ENCODE measurements at regions not wholly inside any gene's neighbourhood (a gene's known extent, or its start where the extent isn't known, plus 50 kb on each side); places are given as distances from the start of the nearest gene placed in this dataset.

- H3K23me2 ChIP-seq (ENCODE audit: insufficient read length, low read depth, low read length, poor library complexity, severe bottlenecking) = no peaks in the 10 kb centered on the region
- no peak overlapping the region for H2BK15ac ChIP-seq (ENCODE audit: low read depth, low read length)
- no peak overlapping the region for H4K91ac ChIP-seq (ENCODE audit: insufficient read length, low read depth, low read length)
- no peak overlapping the region for H2BK12ac ChIP-seq (ENCODE audit: insufficient read length, low read depth, low read length)
- H3K27ac Mint-ChIP-seq = no peak overlapping the region
- no peaks in the 10 kb centered on the region for H3K9me3 ChIP-seq (ENCODE audit: control insufficient read depth, low read depth, low read length)
- H2AK5ac ChIP-seq (ENCODE audit: insufficient read length, low read length) = no peak overlapping the region
- H3T11ph ChIP-seq (ENCODE audit: low read length) = no peak overlapping the region
- H3K4me2 ChIP-seq (ENCODE audit: insufficient read depth, insufficient read length, low read length) = no peak overlapping the region
- H3K36me3 Mint-ChIP-seq (ENCODE audit: insufficient read depth in 1 of 3, low read depth in 3 of 3) = peaks cover 0 to 5% (median 2%) of the 10 kb centered on the region in 3 experiments; a peak in 2 of 7 replicates
- H3K27me3 ChIP-seq (ENCODE audit: insufficient read depth, low read length) = no peaks in the 10 kb centered on the region; the same call in 1 of the 2 replicates
- H4K8ac ChIP-seq (replicated peaks; ENCODE audit: insufficient read length, low read depth, low read length) = no peak overlapping the region
- TF ChIP-seq CTCF (conservative IDR thresholded peaks at IDR 0.05) = no peak
- H4K20me1 ChIP-seq (ENCODE audit: control insufficient read depth, insufficient read depth, insufficient read length) = no peaks in the 10 kb centered on the region
- H3K27me3 Mint-ChIP-seq (ENCODE audit: low read depth) = peaks cover 2% of the 10 kb centered on the region; the same call in 1 of the 2 replicates
- no peaks in the 10 kb centered on the region for H3K4me1 ChIP-seq (ENCODE audit: insufficient read depth, low read length)
- no peak overlapping the region for H4K5ac ChIP-seq (ENCODE audit: insufficient read length, low read depth, low read length)
- H3K56ac ChIP-seq (ENCODE audit: insufficient read length, low read depth, low read length) = no peak overlapping the region
- H2BK120ac ChIP-seq (ENCODE audit: low read depth, low read length, poor library complexity, severe bottlenecking) = no peak overlapping the region
- H3K4ac ChIP-seq (ENCODE audit: low read depth, low read length) = no peak overlapping the region
- no peak for DNase-seq
- H2BK20ac ChIP-seq (ENCODE audit: low read depth, low read length, poor library complexity, severe bottlenecking) = no peak overlapping the region
- H3K14ac ChIP-seq (ENCODE audit: insufficient read depth, low read length) = no peak overlapping the region
- H3K4me3 Mint-ChIP-seq = no peak overlapping the region
- peaks cover 3 to 9% of the 10 kb centered on the region in 2 experiments; a peak in 2 of 5 replicates for H3K9me3 Mint-ChIP-seq
- no peak overlapping the region for H2AFZ ChIP-seq (ENCODE audit: low read length)
- H3K9ac ChIP-seq (ENCODE audit: extremely low read depth, insufficient read length, low read length) = no peak overlapping the region
- H3K27ac ChIP-seq (ENCODE audit: insufficient read length, low read depth, low read length) = no peak overlapping the region
- no peaks in the 10 kb centered on the region for H3K79me2 ChIP-seq (ENCODE audit: insufficient read depth, low read length)
- no peaks in the 10 kb centered on the region for H3K79me1 ChIP-seq (ENCODE audit: insufficient read depth, low read depth, low read length, poor library complexity, severe bottlenecking)
- no peak overlapping the region for H3K18ac ChIP-seq (ENCODE audit: insufficient read length, low read depth, low read length)
- H3K4me1 Mint-ChIP-seq = peaks cover 12 to 20% of the 10 kb centered on the region in 2 experiments
- no peak overlapping the region for H3K23ac ChIP-seq (ENCODE audit: insufficient read length, low read depth, low read length)
- no peak overlapping the region for H2BK5ac ChIP-seq (ENCODE audit: insufficient read length, low read length)
Observed at GRCh38 chr21:35906586-35906985, 153.7 kb downstream of the SETD4 start.

Data from H9 (cell line).